Stomach (tissue), 4 donors: ENCODE measurements at regions not wholly inside any gene's neighbourhood (a gene's known extent, or its start where the extent isn't known, plus 50 kb on each side); places are given as distances from the start of the nearest gene placed in this dataset.

ENCODE experiments used
- CTCF ChIP-seq, 7 experiments: fragments of 450-650 bp in 4 of 7; fragments of 200-600 bp in 3 of 7; sonication (generic) in 3 of 7; IDR thresholded peaks; one replicate each; pipeline ENCODE4 v1.5.1; 2016 to 2019; ENCODE audit warnings: antibody characterized with exemption in 7 of 7, control low read depth in 2 of 7, mild to moderate bottlenecking in 1 of 7
- POLR2A ChIP-seq, 4 donors: fragments of 450-650 bp; IDR thresholded peaks; one replicate each; pipeline ENCODE4 v1.6.1; 2016; ENCODE audit warnings: antibody characterized with exemption in 4 of 4, control low read depth in 2 of 4, mild to moderate bottlenecking in 1 of 4, moderate library complexity in 1 of 4
- POLR2AphosphoS5 ChIP-seq, 3 donors: sonication (generic); formaldehyde crosslinking; IDR thresholded peaks; one replicate each; pipeline ENCODE4 v1.6.1; 2016; ENCODE audit warnings: antibody characterized with exemption in 3 of 3

DNA sequence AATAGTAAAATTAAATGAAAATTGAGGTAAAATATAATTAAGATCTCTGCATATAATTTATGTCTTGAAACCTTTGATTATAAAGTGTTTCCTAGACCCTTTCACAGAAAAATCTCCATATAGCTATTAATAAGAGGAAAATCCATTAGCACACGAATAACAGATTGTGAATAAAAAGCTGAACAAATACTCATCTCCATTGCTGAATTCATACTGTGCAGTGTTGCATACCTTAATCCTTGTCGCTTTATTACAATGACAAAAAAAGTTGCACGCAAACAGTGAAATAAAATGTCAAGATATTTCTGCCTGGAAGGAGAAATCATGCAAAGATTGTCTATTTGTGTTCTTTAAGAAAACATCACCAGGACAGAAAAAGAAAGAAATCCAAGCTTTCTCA lies 499.1 kb upstream of the TMPRSS15 start:
- TF ChIP-seq POLR2A (IDR thresholded peaks at IDR 0.05) (no peak), CTCF (IDR thresholded peaks at IDR 0.05) (no peak), POLR2AphosphoS5 (IDR thresholded peaks at IDR 0.05) (no peak)
